Hematopoietic multipotent progenitor cell treated with erythropoietin and hydrocortisone succinate and interleukin-3 and kit ligand, for 8 days (in vitro differentiated cells): ENCODE measurements at regions not wholly inside any gene's neighbourhood (a gene's known extent, or its start where the extent isn't known, plus 50 kb on each side); places are given as distances from the start of the nearest gene placed in this dataset.

Source experiments
- DNase-seq: peaks from one replicate; pipeline ENCODE4 v3.0.0-alpha.2; 2015

GRCh38 chr11:134638796-134639430, 226.9 kb upstream of the B3GAT1 start:
- no peak for DNase-seq

GRCh38 chr11:134637091-134638015, 225.3 kb upstream of the B3GAT1 start:
- no peak for DNase-seq

- DNase-seq, result no peak
Measured at GRCh38 chr11:134636071-134636470, 224.0 kb upstream of the B3GAT1 start.

GRCh38 chr11:134634897-134635831, 223.1 kb upstream of the B3GAT1 start:
- no peak for DNase-seq

GRCh38 chr11:134633276-134633675, 221.2 kb upstream of the B3GAT1 start:
- no peak for DNase-seq

- no peak for DNase-seq
Measured at GRCh38 chr11:134632347-134633119, 220.5 kb upstream of the B3GAT1 start.

GRCh38 chr11:134630861-134631260, 218.8 kb upstream of the B3GAT1 start:
- no peak for DNase-seq

- no peak for DNase-seq
Measured at GRCh38 chr11:134628426-134628825, 216.4 kb upstream of the B3GAT1 start.

GRCh38 chr11:134626032-134626431, 214.0 kb upstream of the B3GAT1 start:
- DNase-seq, result no peak

GRCh38 chr11:134625631-134626030, 213.6 kb upstream of the B3GAT1 start:
- no peak for DNase-seq

- no peak for DNase-seq
Measured at GRCh38 chr11:134625151-134625550, 213.1 kb upstream of the B3GAT1 start.

- DNase-seq, result no peak
Measured at GRCh38 chr11:134624166-134624920, 212.3 kb upstream of the B3GAT1 start.

GRCh38 chr11:134623711-134624110, 211.7 kb upstream of the B3GAT1 start:
- DNase-seq, result no peak

- no peak for DNase-seq
Measured at GRCh38 chr11:134622458-134622857, 210.4 kb upstream of the B3GAT1 start.

- no peak for DNase-seq
Measured at GRCh38 chr11:134617360-134617759, 205.3 kb upstream of the B3GAT1 start.

- no peak for DNase-seq
Measured at GRCh38 chr11:134616038-134616437, 204.0 kb upstream of the B3GAT1 start.

GRCh38 chr11:134615041-134615615, 203.1 kb upstream of the B3GAT1 start:
- no peak for DNase-seq

- no peak for DNase-seq
Measured at GRCh38 chr11:134614141-134614540, 202.1 kb upstream of the B3GAT1 start.

GRCh38 chr11:134613646-134614045, 201.6 kb upstream of the B3GAT1 start:
- DNase-seq, result no peak

- DNase-seq, result no peak
Measured at GRCh38 chr11:134612140-134613030, 200.3 kb upstream of the B3GAT1 start.
